GM12878 (cell line): ENCODE measurements at regions not wholly inside any gene's neighbourhood (a gene's known extent, or its start where the extent isn't known, plus 50 kb on each side); places are given as distances from the start of the nearest gene placed in this dataset.

Source experiments
- ATAC-seq: fragments of 200-7000 bp; cut with Tn5 transposase; 3 replicates; pipeline ENCODE4 v1.9.1; 2020; ENCODE audit warnings: mild to moderate bottlenecking, moderate library complexity
- BruUV-seq: library from RNA; stranded (reverse); fragments of 400-500 nt; replicated peaks from 2 replicates; lab custom pipeline; 2021; lab: Mats Ljungman, UMichigan
- CTCF ChIA-PET: fragments of 300-600 bp; sonication (Branson Sonifier 250); formaldehyde crosslinking; extraction: SDS; loops from one replicate; lab custom pipeline; 2021; ENCODE audit warnings: inconsistent platforms; lab: Yijun Ruan, JAX
- POLR2A ChIA-PET: fragments of 350-600 bp; formaldehyde crosslinking; extraction: SDS; loops from one replicate; lab custom pipeline; 2021; ENCODE audit warnings: inconsistent platforms; lab: Charles Lee
- RAD21 ChIA-PET: fragments of 300-600 bp; sonication (Branson Sonifier 250); formaldehyde crosslinking; loops from one replicate; lab custom pipeline; 2023; ENCODE audit warnings: antibody characterized with exemption; ENCODE audit not compliant: unreplicated experiment; lab: Charles Lee
- SMC1A ChIA-PET: fragments of 300-600 bp; sonication (Branson Sonifier 250); formaldehyde crosslinking; loops from one replicate; lab custom pipeline; 2023; ENCODE audit not compliant: unreplicated experiment, uncharacterized antibody; lab: Charles Lee
- DNase-seq: peaks from one replicate; pipeline ENCODE4 v3.0.0-alpha.2; 2011; ENCODE audit warnings: low read depth, low spot score
- FAIRE-seq: peaks from 3 replicates; lab custom pipeline; 2011; peaks lifted over from hg19 to GRCh38; lab: Jason Lieb, UNC
- H2AFZ ChIP-seq: 2 replicates; pipeline ENCODE4 v1.6.0; 2011; ENCODE audit warnings: low read depth, low read length, control low read depth; ENCODE audit not compliant: control insufficient read depth
- H3K27ac ChIP-seq: 2 replicates; pipeline ENCODE4 v1.5.1; 2011; ENCODE audit warnings: control low read depth; ENCODE audit not compliant: control insufficient read depth, insufficient read depth
- H3K27me3 ChIP-seq, 2 experiments: replicated peaks in 1 of 2; 2 replicates each; pipeline versions ENCODE4 v1.6.0 to v1.6.1; 2011; ENCODE audit warnings: low read length in 1 of 2; ENCODE audit not compliant: control insufficient read depth in 2 of 2, insufficient read depth in 2 of 2
- H3K36me3 ChIP-seq, 2 experiments: 2 replicates each; pipeline ENCODE4 v1.5.1; 2011; ENCODE audit warnings: low read length in 1 of 2; ENCODE audit not compliant: control insufficient read depth in 2 of 2, insufficient read depth in 2 of 2
- H3K4me1 ChIP-seq: 2 replicates; pipeline ENCODE4 v1.6.1; 2011; ENCODE audit warnings: mild to moderate bottlenecking, low read length, moderate library complexity, mixed read lengths; ENCODE audit not compliant: control insufficient read depth, insufficient read depth
- H3K4me2 ChIP-seq: 2 replicates; pipeline ENCODE4 v1.6.0; 2011; ENCODE audit warnings: control low read depth; ENCODE audit not compliant: control insufficient read depth, insufficient read depth
- H3K4me3 ChIP-seq: fragments of 200-600 bp; sonication (generic); 2 replicates; pipeline ENCODE4 v1.5.1; 2016
- H3K79me2 ChIP-seq: 2 replicates; pipeline ENCODE4 v1.6.0; 2011; ENCODE audit warnings: low read length; ENCODE audit not compliant: control insufficient read depth, insufficient read depth
- H3K9ac ChIP-seq: 2 replicates; pipeline ENCODE4 v1.8.0; 2011; ENCODE audit warnings: low read length, control low read depth, mixed read lengths; ENCODE audit not compliant: control insufficient read depth, insufficient read depth
- H3K9me3 ChIP-seq: replicated peaks from 3 replicates; pipeline ENCODE4 v1.5.1; 2011; ENCODE audit warnings: mild to moderate bottlenecking, low read length; ENCODE audit not compliant: control insufficient read depth, insufficient read depth
- H4K20me1 ChIP-seq: 2 replicates; pipeline ENCODE4 v1.6.0; 2011; ENCODE audit not compliant: control insufficient read depth, insufficient read depth
- E4F1 ChIP-seq: fragments of 450-650 bp; IDR thresholded peaks from 2 replicates; pipeline ENCODE4 v1.6.1; 2018; ENCODE audit warnings: borderline replicate concordance, mild to moderate bottlenecking; ENCODE audit not compliant: partially characterized antibody
- MTA2 ChIP-seq: fragments of 450-650 bp; IDR thresholded peaks from 2 replicates; pipeline ENCODE4 v1.6.1; 2016; ENCODE audit warnings: low read depth, mild to moderate bottlenecking, moderate library complexity
- MXI1 ChIP-seq: fragments of 150-350 bp; IDR thresholded peaks from 2 replicates; pipeline ENCODE4 v1.6.1; 2011; ENCODE audit warnings: low read depth, mild to moderate bottlenecking, inconsistent platforms, low read length, improper control_type of control experiment
- ZBTB4 ChIP-seq: fragments of 450-650 bp; formaldehyde crosslinking; IDR thresholded peaks from 2 replicates; pipeline ENCODE4 v1.4.0; 2022; ENCODE audit warnings: mild to moderate bottlenecking, moderate library complexity
- ZNF274 ChIP-seq: IDR thresholded peaks from one replicate; pipeline ENCODE4 v1.8.0; 2011; ENCODE audit not compliant: insufficient read length, insufficient read depth
- WGBS: methylation state at CpG from one replicate; pipeline ENCODE4 v1.1.6; 2016; ENCODE audit warnings: low lambda C conversion rate; ENCODE audit not compliant: insufficient replicate concordance, insufficient coverage; ENCODE audit errors: missing lambda C conversion rate; 5-methylcytosine and 5-hydroxymethylcytosine counted together
- in situ Hi-C: fragments of 300-500 bp; cut with MboI; formaldehyde crosslinking; loops from 9 replicates; pipeline ENCODE4 v1.14.3; 2018; ENCODE audit warnings: mixed read lengths
- intact Hi-C: fragments of 100-400 bp; cut with micrococcal nuclease; formaldehyde crosslinking; loops from one replicate; pipeline ENCODE4 v1.14.2; 2022; ENCODE audit not compliant: unreplicated experiment

- in situ Hi-C loops = no loop called here
- FAIRE-seq (no peak), ATAC-seq (no peak), DNase-seq (no peak)
- Histone ChIP-seq H3K36me3 (no peaks in the 10 kb centered on the region), H3K4me2 (no peak overlapping the region), H3K9me3 (no peaks in the 10 kb centered on the region; the same call in 2 of the 3 replicates), H3K9ac (no peak overlapping the region), H3K4me1 (no peaks in the 10 kb centered on the region), H3K27me3 (no peaks in the 10 kb centered on the region), H3K4me3 (no peak overlapping the region), H2AFZ (no peak overlapping the region), H4K20me1 (no peaks in the 10 kb centered on the region), H3K79me2 (no peaks in the 10 kb centered on the region), H3K27ac (no peak overlapping the region)
- intact Hi-C loops = no loop called here
- RAD21 ChIA-PET = no interaction called here
- SMC1A ChIA-PET = interaction anchor here (1.0 to 1.9 kb wide), 4 partner anchors 10 to 125 kb away, joined by 3 to 7 read pairs (median 4); no protein-coding TSS in a partner anchor
- CTCF ChIA-PET = interaction anchor here (0.8 to 1.1 kb wide), 4 partner anchors 10 to 153 kb away, joined by 3 read pairs; no protein-coding TSS in a partner anchor
- POLR2A ChIA-PET = no interaction called here
- WGBS = 90% methylated on average over 1 of the region's 1 CpG
- TF ChIP-seq MXI1 (no peak), MTA2 (no peak), E4F1 (no peak), ZBTB4 (no peak), ZNF274 (no peak)
- BruUV-seq = no TSS peak
Measured at GRCh38 chr11:116049383-116049782, 545.2 kb upstream of the CADM1 start.
